HG03135 (cell line): ENCODE measurements at regions not wholly inside any gene's neighbourhood (a gene's known extent, or its start where the extent isn't known, plus 50 kb on each side); places are given as distances from the start of the nearest gene placed in this dataset.
"Not testable (repeated sequence)": the region's sequence is repeated elsewhere in the genome, so short reads cannot be mapped to it uniquely, and the experiment has no call there.

Experiments
- ATAC-seq: cut with Tn5 transposase; IDR thresholded peaks from one replicate; pipeline ENCODE4 v1.9.1; 2021; ENCODE audit warnings: mild to moderate bottlenecking, moderate library complexity; ENCODE audit not compliant: unreplicated experiment

DNA sequence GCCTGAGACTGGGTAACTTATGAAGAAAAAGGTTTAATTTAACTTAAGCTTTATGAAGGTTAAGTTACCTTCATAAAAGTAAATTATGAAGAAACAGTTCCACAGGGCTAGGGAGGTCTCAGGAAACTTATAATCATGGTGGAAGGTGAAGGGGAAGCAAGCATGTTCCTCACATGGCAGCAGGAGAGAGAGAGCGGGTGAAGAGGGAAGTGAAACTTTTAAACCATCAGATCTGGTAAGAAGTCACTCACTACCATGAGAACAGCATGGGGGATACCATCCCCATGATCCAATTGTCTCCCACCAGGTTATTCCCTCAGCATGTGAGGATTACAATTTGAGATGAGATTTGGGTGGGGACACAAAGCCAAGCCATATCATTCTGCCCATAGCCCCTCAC is 944.7 kb upstream of the NDST4 start:
- ATAC-seq, result no peak

- no peak for ATAC-seq
Measured at GRCh38 chr4:116055857-116056827, 942.7 kb upstream of the NDST4 start.

- no peak for ATAC-seq
Measured at GRCh38 chr4:116027311-116027710, 913.9 kb upstream of the NDST4 start.

DNA sequence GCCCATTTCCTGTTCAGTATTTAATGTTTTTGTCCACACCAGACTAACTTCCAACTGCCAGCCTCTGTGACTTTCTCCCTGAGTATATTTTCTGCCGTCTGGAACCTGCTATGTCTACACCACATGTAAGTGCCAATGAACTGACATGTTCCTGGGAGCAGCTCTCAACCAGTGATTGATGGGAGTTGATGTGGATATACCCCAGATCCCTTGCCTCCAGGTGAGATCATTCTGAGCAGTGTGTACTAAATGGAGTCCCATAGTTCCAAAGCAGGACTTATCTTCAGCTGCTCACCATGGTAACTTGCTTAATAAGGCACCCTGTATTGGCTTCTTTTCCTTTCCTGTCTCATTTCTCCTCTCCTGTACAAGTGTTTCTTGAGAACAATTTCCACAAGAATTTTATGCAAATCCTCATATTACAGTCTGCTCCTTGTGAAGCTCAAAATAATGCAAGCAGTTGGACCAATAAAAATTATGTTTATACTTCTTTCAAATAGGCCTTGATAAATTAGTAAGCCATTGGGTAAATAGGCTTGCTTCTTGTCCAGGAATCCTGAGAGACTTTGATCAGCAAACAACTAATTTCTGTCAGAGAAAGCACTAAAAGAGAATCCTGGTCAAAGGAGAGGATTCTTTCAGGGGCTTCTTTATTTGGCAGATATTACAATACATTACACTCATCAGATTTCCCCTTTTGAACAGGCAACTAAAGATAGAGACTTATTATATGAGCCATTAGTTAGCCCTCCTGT is 911.7 kb upstream of the NDST4 start:
- ATAC-seq, result no peak

- no peak for ATAC-seq
Measured at GRCh38 chr4:116023049-116023448, 909.6 kb upstream of the NDST4 start.

DNA sequence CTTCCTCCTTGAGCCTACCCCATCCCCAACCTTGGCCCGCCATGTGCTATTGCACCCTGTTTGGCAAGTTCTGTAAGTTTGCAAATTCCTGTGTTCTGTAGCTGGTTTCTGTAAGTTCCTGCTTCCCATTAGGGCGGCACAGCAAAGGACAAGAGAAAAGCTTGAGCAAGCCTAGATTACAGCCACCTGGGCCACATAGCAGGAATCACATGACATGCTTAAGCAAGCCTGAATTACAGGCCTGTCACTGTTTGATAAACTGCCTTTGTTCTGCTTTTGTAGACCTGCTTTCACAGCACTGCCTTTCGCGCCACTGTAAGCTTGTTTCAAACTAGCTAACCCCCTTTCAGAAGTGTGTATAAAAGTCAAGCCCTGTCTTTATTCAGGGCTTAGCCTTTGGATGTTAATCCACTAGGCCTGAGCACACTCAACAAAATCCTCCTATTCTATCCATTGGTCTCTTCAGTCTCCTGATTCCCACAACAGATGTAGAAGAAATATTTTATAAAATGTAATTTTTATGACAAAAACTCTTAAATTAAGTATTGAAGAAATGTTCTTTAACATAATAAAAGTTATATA is 906.8 kb upstream of the NDST4 start:
- no peak for ATAC-seq

- ATAC-seq, result no peak
Measured at GRCh38 chr4:116018831-116019230, 905.4 kb upstream of the NDST4 start.

DNA sequence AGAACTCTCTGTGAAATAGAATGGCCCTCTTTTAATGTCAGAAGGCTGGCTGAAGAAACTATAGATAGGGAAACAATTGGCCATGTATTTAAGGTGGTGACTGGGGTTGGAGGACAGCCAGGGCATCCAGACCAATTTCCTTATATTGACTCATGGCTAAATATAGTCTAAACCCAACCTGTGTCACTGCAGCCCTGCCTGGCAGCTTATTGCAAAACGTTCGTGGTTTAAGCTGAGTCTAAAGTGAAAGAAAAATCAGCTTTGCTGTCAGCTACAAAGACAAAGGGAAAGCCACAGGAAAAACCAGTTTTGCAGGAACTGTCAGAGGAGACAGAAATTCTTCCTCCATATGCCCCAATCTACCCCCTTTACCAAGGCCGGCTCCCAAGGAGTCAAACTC is 902.8 kb upstream of the NDST4 start:
- ATAC-seq, result no peak

- ATAC-seq, result no peak
Measured at GRCh38 chr4:116015549-116015948, 902.1 kb upstream of the NDST4 start.

GRCh38 chr4:116015062-116015461 is 901.6 kb upstream of the NDST4 start:
- ATAC-seq, result no peak

DNA sequence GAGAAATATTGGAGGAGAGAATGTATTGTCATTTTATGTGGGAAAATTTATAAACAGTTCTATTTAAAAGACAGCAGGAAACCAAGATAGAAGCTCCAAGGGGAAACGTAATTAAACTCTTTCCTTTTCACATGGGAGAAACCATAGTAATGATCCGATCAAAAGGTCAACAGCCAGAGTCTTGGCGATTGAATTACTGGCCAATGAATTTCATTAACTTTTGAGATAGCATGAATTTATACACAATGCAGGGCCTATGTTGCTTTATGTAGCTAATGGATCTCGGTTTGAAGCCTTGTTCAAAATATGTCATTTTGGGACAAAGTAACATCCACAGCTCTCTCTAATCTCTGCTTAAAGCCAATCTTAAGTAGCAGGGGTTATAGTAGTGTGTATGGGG is 897.5 kb upstream of the NDST4 start:
- ATAC-seq, result no peak

DNA sequence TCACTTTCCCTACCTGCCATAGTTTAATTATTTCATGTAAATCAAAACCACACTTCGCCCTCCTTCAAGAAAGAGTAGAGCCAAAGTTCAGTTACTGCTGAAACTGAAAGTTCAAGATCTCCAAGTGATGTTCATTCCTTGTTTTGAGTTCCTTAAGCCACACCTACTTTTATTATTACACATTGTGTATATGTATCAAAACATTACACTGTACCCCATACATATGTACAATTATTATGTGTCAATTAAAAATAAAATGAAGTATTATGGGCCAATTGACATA is 892.3 kb upstream of the NDST4 start:
- no peak for ATAC-seq

GRCh38 chr4:116005037-116005805 is 891.8 kb upstream of the NDST4 start:
- no peak for ATAC-seq

DNA sequence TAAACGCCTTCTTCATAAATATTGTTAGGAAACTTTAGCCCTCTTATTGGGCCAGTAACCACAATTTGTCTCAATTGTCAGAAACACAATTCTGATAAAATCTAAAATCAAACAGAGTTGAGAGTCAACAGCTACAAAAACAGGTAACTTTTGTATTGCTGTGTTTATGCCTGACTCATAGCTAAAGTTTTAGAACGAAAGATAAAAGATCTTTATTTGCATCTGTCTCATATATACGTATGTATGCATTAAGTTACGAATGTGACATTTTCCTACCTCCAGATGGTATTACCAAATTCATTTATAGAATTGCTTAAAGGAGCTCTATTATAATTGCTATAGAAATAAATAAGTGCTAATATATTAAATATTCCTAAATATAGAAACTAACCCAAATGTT is 887.9 kb upstream of the NDST4 start:
- ATAC-seq, result no peak

DNA sequence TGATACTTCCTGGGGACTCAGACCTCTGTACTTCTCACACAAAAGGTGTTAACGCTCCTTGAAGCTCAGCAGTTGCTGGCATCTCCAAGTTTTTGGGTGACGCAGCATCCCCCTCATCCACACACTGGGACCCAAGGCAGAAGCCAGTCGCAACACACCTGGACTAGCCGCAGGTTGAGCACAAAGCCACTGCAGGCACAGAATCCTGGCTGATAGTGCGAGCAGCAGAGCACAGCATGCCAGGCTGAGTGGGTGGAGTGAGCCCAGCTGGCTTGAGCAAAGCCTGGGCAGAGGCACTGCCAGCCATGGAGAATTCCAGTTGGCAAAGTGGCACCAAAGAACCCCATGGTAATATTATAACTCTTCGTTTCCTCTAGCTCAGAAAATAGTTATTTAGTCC is 873.2 kb upstream of the NDST4 start:
- ATAC-seq, result no peak

- ATAC-seq, result not testable (repeated sequence)
Measured at GRCh38 chr4:115975421-115976001, 862.1 kb upstream of the NDST4 start.

GRCh38 chr4:115973768-115974167 is 860.3 kb upstream of the NDST4 start:
- no peak for ATAC-seq

GRCh38 chr4:115972967-115973366 is 859.5 kb upstream of the NDST4 start:
- ATAC-seq, result no peak

GRCh38 chr4:115970859-115971258 is 857.4 kb upstream of the NDST4 start:
- no peak for ATAC-seq

GRCh38 chr4:115969756-115970155 is 856.3 kb upstream of the NDST4 start:
- ATAC-seq, result no peak

DNA sequence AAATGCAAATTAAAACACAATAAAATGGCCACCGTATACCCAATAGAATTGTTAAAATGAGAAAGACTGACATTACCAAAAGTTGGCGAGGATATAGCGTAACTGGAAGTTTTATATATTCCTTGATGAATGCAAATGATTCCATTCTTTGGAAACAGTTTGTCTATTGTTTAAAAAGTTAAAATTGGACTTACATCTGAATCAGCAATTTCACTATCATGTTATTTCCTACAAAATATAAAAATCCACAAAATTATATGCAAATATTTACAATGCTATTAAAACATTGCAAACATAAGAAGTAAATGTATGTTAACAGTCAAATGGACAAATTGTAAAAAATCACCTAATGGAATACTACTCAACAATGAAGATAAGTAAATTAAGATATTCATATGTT is 852.2 kb upstream of the NDST4 start:
- ATAC-seq, result no peak
